NCI-H2171 (cell line): ENCODE measurements at regions not wholly inside any gene's neighbourhood (a gene's known extent, or its start where the extent isn't known, plus 50 kb on each side); places are given as distances from the start of the nearest gene placed in this dataset.

Experiments used
- DNase-seq: peaks from one replicate; lab custom pipeline; 2025; lab: John Stamatoyannopoulos, UW

GRCh38 chr3:31456373-31456772 lies 76.4 kb upstream of the STT3B start:
- DNase-seq = no peak

GRCh38 chr3:31461426-31461825 lies 71.3 kb upstream of the STT3B start:
- DNase-seq = no peak

- DNase-seq = no peak
Observed at GRCh38 chr3:31462050-31462569, 70.6 kb upstream of the STT3B start.

- DNase-seq = no peak
Observed at GRCh38 chr3:31465999-31466398, 66.7 kb upstream of the STT3B start.

- DNase-seq = no peak
Observed at GRCh38 chr3:31466866-31467265, 65.9 kb upstream of the STT3B start.

- no peak for DNase-seq
Observed at GRCh38 chr3:31468433-31468832, 64.3 kb upstream of the STT3B start.

- DNase-seq = no peak
Observed at GRCh38 chr3:31469385-31469784, 63.3 kb upstream of the STT3B start.

GRCh38 chr3:31472479-31473390 lies 60.0 kb upstream of the STT3B start:
- DNase-seq = no peak

- DNase-seq = no peak
Observed at GRCh38 chr3:31476209-31476608, 56.5 kb upstream of the STT3B start.

GRCh38 chr3:31479431-31479830 lies 53.3 kb upstream of the STT3B start:
- DNase-seq = no peak

- no peak for DNase-seq
Observed at GRCh38 chr3:31481697-31482096, 51.0 kb upstream of the STT3B start.

GRCh38 chr3:31482493-31483200 lies 50.1 kb upstream of the STT3B start:
- DNase-seq = no peak
